ENCODE measurements at regions not wholly inside any gene's neighbourhood (a gene's known extent, or its start where the extent isn't known, plus 50 kb on each side); places are given as distances from the start of the nearest gene placed in this dataset.

GRCh38 chr14:65838565-65838964 is 426.0 kb downstream of the FUT8 start:
- CTCF ChIA-PET: no interaction called here
- no peak for DNase-seq (ENCODE audit: unreplicated experiment)
- TF ChIP-seq, protein P1, sequence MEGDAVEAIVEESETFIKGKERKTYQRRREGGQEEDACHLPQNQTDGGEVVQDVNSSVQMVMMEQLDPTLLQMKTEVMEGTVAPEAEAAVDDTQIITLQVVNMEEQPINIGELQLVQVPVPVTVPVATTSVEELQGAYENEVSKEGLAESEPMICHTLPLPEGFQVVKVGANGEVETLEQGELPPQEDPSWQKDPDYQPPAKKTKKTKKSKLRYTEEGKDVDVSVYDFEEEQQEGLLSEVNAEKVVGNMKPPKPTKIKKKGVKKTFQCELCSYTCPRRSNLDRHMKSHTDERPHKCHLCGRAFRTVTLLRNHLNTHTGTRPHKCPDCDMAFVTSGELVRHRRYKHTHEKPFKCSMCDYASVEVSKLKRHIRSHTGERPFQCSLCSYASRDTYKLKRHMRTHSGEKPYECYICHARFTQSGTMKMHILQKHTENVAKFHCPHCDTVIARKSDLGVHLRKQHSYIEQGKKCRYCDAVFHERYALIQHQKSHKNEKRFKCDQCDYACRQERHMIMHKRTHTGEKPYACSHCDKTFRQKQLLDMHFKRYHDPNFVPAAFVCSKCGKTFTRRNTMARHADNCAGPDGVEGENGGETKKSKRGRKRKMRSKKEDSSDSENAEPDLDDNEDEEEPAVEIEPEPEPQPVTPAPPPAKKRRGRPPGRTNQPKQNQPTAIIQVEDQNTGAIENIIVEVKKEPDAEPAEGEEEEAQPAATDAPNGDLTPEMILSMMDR (IDR thresholded peaks at IDR 0.05; ENCODE audit: unreplicated experiment): no peak
- intact Hi-C loops (cut with micrococcal nuclease): no loop called here
- H3K4me1 Mint-ChIP-seq (ENCODE audit: insufficient read depth, unreplicated experiment): no peaks in the 10 kb centered on the region
- BruUV-seq (replicated peaks): no TSS peak
- H3K4me3 Mint-ChIP-seq (ENCODE audit: unreplicated experiment): no peak overlapping the region
- no peaks in the 10 kb centered on the region for H3K9me3 Mint-ChIP-seq (ENCODE audit: unreplicated experiment)
- no peaks in the 10 kb centered on the region for H3K36me3 Mint-ChIP-seq (ENCODE audit: insufficient read depth, unreplicated experiment)
- no peak overlapping the region for H3K27ac Mint-ChIP-seq (ENCODE audit: low read depth, unreplicated experiment)
- POLR2A ChIA-PET: interaction anchor here (1.1 kb wide), 1 partner anchor 14 kb away, joined by 3 read pairs; no protein-coding TSS in a partner anchor
- peaks cover 14% of the 10 kb centered on the region for H3K27me3 Mint-ChIP-seq (ENCODE audit: insufficient read depth, unreplicated experiment)

GRCh38 chr14:65840118-65840751 is 427.7 kb downstream of the FUT8 start:
- Mint-ChIP-seq H3K4me3 (ENCODE audit: unreplicated experiment) (no peak overlapping the region), H3K9me3 (ENCODE audit: unreplicated experiment) (no peaks in the 10 kb centered on the region), H3K27ac (ENCODE audit: low read depth, unreplicated experiment) (no peak overlapping the region), H3K36me3 (ENCODE audit: insufficient read depth, unreplicated experiment) (no peaks in the 10 kb centered on the region), H3K4me1 (ENCODE audit: insufficient read depth, unreplicated experiment) (no peaks in the 10 kb centered on the region), H3K27me3 (ENCODE audit: insufficient read depth, unreplicated experiment) (peaks cover 23% of the 10 kb centered on the region)
- no peak for DNase-seq (ENCODE audit: unreplicated experiment)
- no TSS peak for BruUV-seq (replicated peaks)
- ChIA-PET CTCF (interaction anchor here (0.6 to 1.0 kb wide), 3 partner anchors 44 to 749 kb away, joined by 3 read pairs; no protein-coding TSS in a partner anchor), POLR2A (no interaction called here)
- TF ChIP-seq, protein P1 (IDR thresholded peaks at IDR 0.05; ENCODE audit: unreplicated experiment): no peak
- intact Hi-C loops (cut with micrococcal nuclease): no loop called here

DNA sequence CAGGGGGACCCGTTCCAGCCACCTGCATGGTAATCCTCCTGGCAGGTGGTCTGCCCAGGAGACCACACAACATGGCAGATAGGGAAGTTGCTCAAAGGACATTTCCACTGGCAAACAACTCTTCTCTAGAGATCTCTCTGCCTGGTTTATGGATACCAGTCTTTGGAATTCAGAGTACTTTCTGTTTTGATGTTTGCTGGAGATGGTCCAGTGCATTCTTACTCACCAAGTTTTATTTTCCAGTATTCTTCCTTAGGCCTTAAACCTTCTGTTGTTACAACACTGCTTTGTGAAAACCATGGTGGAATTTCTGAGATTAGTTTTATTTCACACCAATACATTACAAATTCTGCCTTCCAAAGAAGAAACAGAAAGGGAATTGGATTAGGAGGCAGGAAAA is 428.3 kb downstream of the FUT8 start:
- POLR2A ChIA-PET: no interaction called here
- BruUV-seq (replicated peaks): no TSS peak
- Mint-ChIP-seq H3K9me3 (ENCODE audit: unreplicated experiment) (no peaks in the 10 kb centered on the region), H3K4me3 (ENCODE audit: unreplicated experiment) (no peak overlapping the region), H3K36me3 (ENCODE audit: insufficient read depth, unreplicated experiment) (no peaks in the 10 kb centered on the region), H3K27me3 (ENCODE audit: insufficient read depth, unreplicated experiment) (peaks cover 23% of the 10 kb centered on the region), H3K27ac (ENCODE audit: low read depth, unreplicated experiment) (no peak overlapping the region), H3K4me1 (ENCODE audit: insufficient read depth, unreplicated experiment) (no peaks in the 10 kb centered on the region)
- intact Hi-C loops (cut with micrococcal nuclease): no loop called here
- CTCF ChIA-PET: no interaction called here
- TF ChIP-seq, protein P1 (IDR thresholded peaks at IDR 0.05; ENCODE audit: unreplicated experiment): no peak
- DNase-seq (ENCODE audit: unreplicated experiment): no peak

DNA sequence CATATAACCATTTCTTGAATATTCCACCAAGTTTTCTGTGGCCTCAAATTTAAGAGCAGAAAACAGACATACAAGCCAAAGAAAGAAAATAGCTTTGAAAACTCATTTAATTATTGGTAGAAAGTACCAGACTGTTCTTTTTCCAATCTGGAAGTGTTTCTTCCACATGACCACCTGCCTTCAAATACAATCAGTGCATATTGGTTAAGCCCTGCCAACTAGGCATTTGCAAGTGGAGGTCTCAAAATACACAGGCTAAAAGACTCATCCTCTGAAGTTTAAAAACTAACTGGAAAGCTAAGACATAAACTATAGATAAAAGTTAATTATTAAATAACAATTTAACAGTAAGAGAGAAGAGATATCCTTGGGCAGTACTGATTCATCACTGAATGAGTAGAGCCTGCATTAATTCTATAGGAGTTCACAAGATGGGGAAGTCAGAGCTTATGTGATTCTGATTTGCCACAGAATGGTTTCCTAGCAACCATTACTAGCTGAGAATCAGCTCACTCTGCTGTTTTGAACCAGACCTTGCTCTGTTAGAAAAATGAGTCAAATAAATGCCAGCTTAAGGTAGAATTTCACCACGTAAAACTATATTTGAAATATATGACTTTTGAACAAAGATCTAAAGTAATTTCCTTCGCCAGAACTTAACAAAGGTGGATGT is 433.8 kb downstream of the FUT8 start:
- no peak overlapping the region for H3K4me3 Mint-ChIP-seq (ENCODE audit: unreplicated experiment)
- H3K9me3 Mint-ChIP-seq (ENCODE audit: unreplicated experiment): no peaks in the 10 kb centered on the region
- no peak overlapping the region for H3K27ac Mint-ChIP-seq (ENCODE audit: low read depth, unreplicated experiment)
- H3K36me3 Mint-ChIP-seq (ENCODE audit: insufficient read depth, unreplicated experiment): no peaks in the 10 kb centered on the region
- ChIA-PET CTCF (interaction anchor here (1.2 to 1.4 kb wide), 2 partner anchors 22 to 192 kb away, joined by 3 to 7 read pairs; no protein-coding TSS in a partner anchor), POLR2A (interaction anchor here (0.5 kb wide), 1 partner anchor 427 kb away, joined by 3 read pairs; no protein-coding TSS in a partner anchor)
- intact Hi-C loops (cut with micrococcal nuclease): no loop called here
- BruUV-seq (replicated peaks): no TSS peak
- TF ChIP-seq, protein P1 (IDR thresholded peaks at IDR 0.05; ENCODE audit: unreplicated experiment): no peak
- peaks cover 10% of the 10 kb centered on the region for H3K27me3 Mint-ChIP-seq (ENCODE audit: insufficient read depth, unreplicated experiment)
- no peaks in the 10 kb centered on the region for H3K4me1 Mint-ChIP-seq (ENCODE audit: insufficient read depth, unreplicated experiment)
- no peak for DNase-seq (ENCODE audit: unreplicated experiment)

All from MCF 10A (cell line).